ENCODE measurements at regions not wholly inside any gene's neighbourhood (a gene's known extent, or its start where the extent isn't known, plus 50 kb on each side); places are given as distances from the start of the nearest gene placed in this dataset.

DNA sequence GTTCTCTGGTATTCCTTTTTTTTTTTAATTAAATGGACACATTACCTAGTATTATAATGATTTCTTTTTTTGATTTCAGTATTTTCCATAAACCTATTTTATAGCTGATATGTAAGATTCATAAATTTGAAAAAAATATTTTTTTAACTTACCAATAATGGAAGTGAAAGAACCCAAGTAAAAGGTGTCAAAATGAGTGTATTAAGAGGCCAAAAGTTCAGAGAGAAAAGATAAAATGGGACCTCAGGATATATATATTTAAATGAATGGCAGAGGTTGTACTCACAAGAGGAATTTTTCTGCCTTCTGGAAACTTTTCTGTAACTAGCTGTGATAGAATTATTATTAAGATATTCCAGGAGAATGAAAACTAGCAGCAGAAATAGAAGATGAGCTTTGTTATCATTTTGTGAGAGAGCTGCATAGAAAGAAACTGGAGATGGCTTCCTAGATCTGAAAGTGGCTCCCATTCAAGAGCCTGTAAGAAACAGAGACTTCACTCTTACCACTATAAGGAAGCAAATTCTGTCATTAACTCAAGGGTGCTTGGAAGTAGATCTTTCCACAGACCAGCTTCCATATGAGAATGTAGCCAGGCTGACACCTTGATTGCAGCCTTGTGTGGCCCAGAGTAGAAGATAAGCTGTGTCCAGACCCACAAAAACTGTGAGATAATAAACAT, 91.7 kb downstream of the MRPS30 start:
- H3K4me1 ChIP-seq (ENCODE audit: control insufficient read depth, insufficient read depth, low read length) = no peaks in the 10 kb centered on the region
- TF ChIP-seq SCRT1 (tag by site-specific recombination; IDR thresholded peaks at IDR 0.05; ENCODE audit: borderline replicate concordance) (no peak), ZNF112 (tag by site-specific recombination; IDR thresholded peaks at IDR 0.05) (no peak)
- H3K9me3 ChIP-seq (ENCODE audit: control insufficient read depth, insufficient read depth, low read depth, low read length) = no peaks in the 10 kb centered on the region
- no peak overlapping the region for H3K27ac ChIP-seq (ENCODE audit: extremely low read depth, low read depth, low read length)
- H3K4me3 ChIP-seq (ENCODE audit: low read depth, low read length) = no peak overlapping the region
- POLR2A ChIA-PET = no interaction called here
- H3K36me3 ChIP-seq (ENCODE audit: control insufficient read depth in 2 of 2, insufficient read depth in 1 of 2, low read length in 2 of 2) = no peaks in the 10 kb centered on the region
- CTCF ChIA-PET = interaction anchor here (0.6 to 1.5 kb wide), 4 partner anchors 9 to 1239 kb away, joined by 3 to 5 read pairs (median 3); no protein-coding TSS in a partner anchor

DNA sequence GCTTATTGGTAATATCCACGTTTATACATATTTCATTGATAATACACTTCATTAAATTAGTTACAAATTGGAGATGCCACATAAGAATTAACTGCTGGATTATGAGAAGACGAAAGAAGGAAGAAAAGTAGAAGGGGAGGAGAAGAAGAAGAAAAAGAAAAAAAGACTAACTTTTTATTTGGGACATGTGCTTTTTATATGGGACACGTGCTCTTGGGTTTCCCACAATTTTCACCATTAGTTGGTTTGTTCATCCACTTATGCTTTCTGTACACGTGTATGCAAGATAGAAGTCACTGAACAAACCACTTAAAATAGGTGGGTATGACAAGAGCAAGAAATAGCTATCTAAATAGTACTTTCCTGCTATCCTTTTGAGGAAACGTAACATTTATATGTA, 98.6 kb downstream of the MRPS30 start:
- no peak for TF ChIP-seq ATF2 (tag by site-specific recombination; IDR thresholded peaks at IDR 0.05; ENCODE audit: low read depth)
- no peak for TF ChIP-seq GLIS2 (tag by site-specific recombination; IDR thresholded peaks at IDR 0.05)
- TF ChIP-seq YY2 (tag by site-specific recombination; IDR thresholded peaks at IDR 0.05) = no peak
- no peak for TF ChIP-seq ZNF133 (tag by site-specific recombination; IDR thresholded peaks at IDR 0.05)
- no peak for TF ChIP-seq ZNF677 (tag by site-specific recombination; IDR thresholded peaks at IDR 0.05)
- TF ChIP-seq ZNF585B (tag by site-specific recombination; IDR thresholded peaks at IDR 0.05) = no peak
- no peak for TF ChIP-seq ZBTB21 (tag by site-specific recombination; IDR thresholded peaks at IDR 0.05)
- TF ChIP-seq ZNF335 (tag by site-specific recombination; conservative IDR thresholded peaks at IDR 0.05) = no peak
- TF ChIP-seq, protein P1, sequence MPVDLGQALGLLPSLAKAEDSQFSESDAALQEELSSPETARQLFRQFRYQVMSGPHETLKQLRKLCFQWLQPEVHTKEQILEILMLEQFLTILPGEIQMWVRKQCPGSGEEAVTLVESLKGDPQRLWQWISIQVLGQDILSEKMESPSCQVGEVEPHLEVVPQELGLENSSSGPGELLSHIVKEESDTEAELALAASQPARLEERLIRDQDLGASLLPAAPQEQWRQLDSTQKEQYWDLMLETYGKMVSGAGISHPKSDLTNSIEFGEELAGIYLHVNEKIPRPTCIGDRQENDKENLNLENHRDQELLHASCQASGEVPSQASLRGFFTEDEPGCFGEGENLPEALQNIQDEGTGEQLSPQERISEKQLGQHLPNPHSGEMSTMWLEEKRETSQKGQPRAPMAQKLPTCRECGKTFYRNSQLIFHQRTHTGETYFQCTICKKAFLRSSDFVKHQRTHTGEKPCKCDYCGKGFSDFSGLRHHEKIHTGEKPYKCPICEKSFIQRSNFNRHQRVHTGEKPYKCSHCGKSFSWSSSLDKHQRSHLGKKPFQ (tag by site-specific recombination; IDR thresholded peaks at IDR 0.05) = no peak
- no peak for TF ChIP-seq ZSCAN4 (tag by site-specific recombination; IDR thresholded peaks at IDR 0.05)
- no peak for TF ChIP-seq ZNF10 (tag by site-specific recombination; IDR thresholded peaks at IDR 0.05)
- TF ChIP-seq ZNF350 (tag by site-specific recombination; IDR thresholded peaks at IDR 0.05) = no peak
- TF ChIP-seq ZNF548 (tag by site-specific recombination; IDR thresholded peaks at IDR 0.05) = no peak
- no peak for TF ChIP-seq ZBTB20 (tag by site-specific recombination; IDR thresholded peaks at IDR 0.05)
- TF ChIP-seq GFI1B (tag by site-specific recombination; IDR thresholded peaks at IDR 0.05) = no peak
- TF ChIP-seq ZNF292 (tag by site-specific recombination; IDR thresholded peaks at IDR 0.05; ENCODE audit: borderline replicate concordance, low read depth) = no peak
- no peak for TF ChIP-seq ZEB2 (tag by site-specific recombination; IDR thresholded peaks at IDR 0.05)
- TF ChIP-seq HOXC10 (CRISPR knock-in tag; IDR thresholded peaks at IDR 0.05) = no peak
- TF ChIP-seq ZNF626 (tag by site-specific recombination; IDR thresholded peaks at IDR 0.05) = no peak
- ChIA-PET CTCF (no interaction called here), POLR2A (no interaction called here)
- no peaks in the 10 kb centered on the region for H3K36me3 ChIP-seq (ENCODE audit: control insufficient read depth in 2 of 2, insufficient read depth in 1 of 2, low read length in 2 of 2)
- no peaks in the 10 kb centered on the region for H3K4me1 ChIP-seq (ENCODE audit: control insufficient read depth, insufficient read depth, low read length)
- H3K27ac ChIP-seq (ENCODE audit: extremely low read depth, low read depth, low read length) = no peak overlapping the region
- H3K4me3 ChIP-seq (ENCODE audit: low read depth, low read length) = no peak overlapping the region
- H3K9me3 ChIP-seq (ENCODE audit: control insufficient read depth, insufficient read depth, low read depth, low read length) = no peaks in the 10 kb centered on the region

Measured in HEK293 (cell line).